IMR-90 (cell line): ENCODE measurements at regions not wholly inside any gene's neighbourhood (a gene's known extent, or its start where the extent isn't known, plus 50 kb on each side); places are given as distances from the start of the nearest gene placed in this dataset.

ENCODE experiments used
- ATAC-seq: fragments of 200-7000 bp; cut with Tn5 transposase; 2 replicates; pipeline ENCODE4 v1.9.1; 2020; ENCODE audit warnings: low read depth, mild to moderate bottlenecking, moderate library complexity
- BruUV-seq: library from RNA; stranded (reverse); fragments of 400-500 nt; replicated peaks from 2 replicates; lab custom pipeline; 2021; lab: Mats Ljungman, UMichigan
- CTCF ChIA-PET: fragments of 300-600 bp; formaldehyde crosslinking; extraction: SDS; loops from one replicate; lab custom pipeline; 2021; ENCODE audit warnings: antibody characterized with exemption; lab: Yijun Ruan, JAX
- POLR2A ChIA-PET: fragments of 300-600 bp; sonication (Branson Sonifier 250); formaldehyde crosslinking; loops from one replicate; lab custom pipeline; 2022; ENCODE audit warnings: antibody characterized with exemption; ENCODE audit not compliant: unreplicated experiment; lab: Charles Lee
- DNase-seq: peaks from one replicate; pipeline ENCODE4 v3.0.0; 2013
- H2AFZ ChIP-seq: replicated peaks from 2 replicates; pipeline ENCODE3; 2013; ENCODE audit warnings: low read length, mild to moderate bottlenecking; ENCODE audit not compliant: poor library complexity
- H2AK5ac ChIP-seq: 2 replicates; pipeline ENCODE4 v1.6.1; 2013; ENCODE audit warnings: low read depth, low read length, inconsistent platforms
- H2AK9ac ChIP-seq: replicated peaks from 2 replicates; pipeline ENCODE3; 2013; ENCODE audit warnings: mild to moderate bottlenecking, low read depth, low read length, moderate library complexity; ENCODE audit not compliant: poor library complexity
- H2BK120ac ChIP-seq: 2 replicates; pipeline ENCODE4 v1.6.1; 2013; ENCODE audit warnings: low read depth, low read length, inconsistent platforms
- H2BK15ac ChIP-seq: 3 replicates; pipeline ENCODE4 v1.6.1; 2013; ENCODE audit warnings: low read depth, low read length, inconsistent platforms
- H2BK20ac ChIP-seq: 2 replicates; pipeline ENCODE4 v1.6.1; 2013; ENCODE audit warnings: low read depth, mild to moderate bottlenecking, inconsistent platforms, low read length, moderate library complexity
- H2BK5ac ChIP-seq: 2 replicates; pipeline ENCODE4 v1.6.1; 2013; ENCODE audit warnings: mild to moderate bottlenecking, low read depth, low read length, inconsistent platforms; ENCODE audit not compliant: poor library complexity, severe bottlenecking
- H3K14ac ChIP-seq: replicated peaks from 2 replicates; pipeline ENCODE4 v1.6.1; 2013; ENCODE audit warnings: low read depth, low read length, inconsistent platforms
- H3K18ac ChIP-seq: 2 replicates; pipeline ENCODE4 v1.6.1; 2013; ENCODE audit warnings: low read depth, low read length, control low read depth
- H3K23ac ChIP-seq: 2 replicates; pipeline ENCODE4 v1.6.1; 2013; ENCODE audit warnings: low read depth, low read length, inconsistent platforms
- H3K27ac ChIP-seq: 2 replicates; pipeline ENCODE4 v1.5.1; 2013; ENCODE audit warnings: mild to moderate bottlenecking, control low read depth, low read length; ENCODE audit not compliant: insufficient read depth
- H3K27me3 ChIP-seq: 2 replicates; pipeline ENCODE4 v1.6.1; 2013; ENCODE audit warnings: low read length; ENCODE audit not compliant: control insufficient read depth, insufficient read depth
- H3K36me3 ChIP-seq: 2 replicates; pipeline ENCODE4 v1.6.1; 2013; ENCODE audit warnings: low read length, mixed read lengths; ENCODE audit not compliant: control insufficient read depth, insufficient read depth
- H3K4ac ChIP-seq: 2 replicates; pipeline ENCODE4 v1.6.1; 2013; ENCODE audit warnings: low read depth, low read length, inconsistent platforms
- H3K4me1 ChIP-seq: 2 replicates; pipeline ENCODE4 v1.6.1; 2013; ENCODE audit warnings: low read length, mixed read lengths; ENCODE audit not compliant: control insufficient read depth, insufficient read depth
- H3K4me2 ChIP-seq: 2 replicates; pipeline ENCODE4 v1.6.1; 2013; ENCODE audit warnings: low read depth, mild to moderate bottlenecking, control low read depth, low read length, moderate library complexity
- H3K4me3 ChIP-seq: 2 replicates; pipeline ENCODE4 v1.5.1; 2013; ENCODE audit warnings: low read depth, mild to moderate bottlenecking, control low read depth, low read length, moderate library complexity; ENCODE audit not compliant: insufficient read depth
- H3K56ac ChIP-seq: 2 replicates; pipeline ENCODE4 v1.6.1; 2013; ENCODE audit warnings: low read length, inconsistent platforms; ENCODE audit not compliant: insufficient read depth; ENCODE audit errors: extremely low read depth
- H3K79me1 ChIP-seq, 2 experiments: 2 replicates each; pipeline ENCODE4 v1.6.1; 2013; ENCODE audit warnings: low read length in 2 of 2, inconsistent platforms in 1 of 2, low read depth in 1 of 2
- H3K9ac ChIP-seq: 2 replicates; pipeline ENCODE4 v1.6.1; 2013; ENCODE audit warnings: low read depth, low read length, control low read depth
- H3K9me1 ChIP-seq: 2 replicates; pipeline ENCODE4 v1.6.1; 2013; ENCODE audit warnings: low read length, inconsistent platforms; ENCODE audit not compliant: insufficient read depth
- H3K9me3 ChIP-seq: 2 replicates; pipeline ENCODE4 v1.6.1; 2013; ENCODE audit warnings: low read length; ENCODE audit not compliant: control insufficient read depth, insufficient read depth
- H4K20me1 ChIP-seq: 2 replicates; pipeline ENCODE4 v1.6.1; 2013; ENCODE audit warnings: low read length, inconsistent platforms; ENCODE audit not compliant: insufficient read depth
- H4K5ac ChIP-seq: 2 replicates; pipeline ENCODE4 v1.6.1; 2013; ENCODE audit warnings: mild to moderate bottlenecking, low read depth, low read length, control low read depth
- H4K8ac ChIP-seq, 2 experiments: 2 replicates each; pipeline ENCODE4 v1.6.1; 2013; ENCODE audit warnings: low read depth in 2 of 2, low read length in 2 of 2, control low read depth in 1 of 2, inconsistent platforms in 1 of 2
- H4K91ac ChIP-seq: 2 replicates; pipeline ENCODE4 v1.6.1; 2013; ENCODE audit warnings: low read depth, low read length, inconsistent platforms; ENCODE audit not compliant: insufficient read depth
- BHLHE40 ChIP-seq: fragments of 150-350 bp; IDR thresholded peaks from 2 replicates; pipeline ENCODE4 v1.6.1; 2016; ENCODE audit warnings: mild to moderate bottlenecking, low read depth, low read length
- CEBPB ChIP-seq: IDR thresholded peaks from 2 replicates; pipeline ENCODE4 v1.6.1; 2012; ENCODE audit warnings: low read depth, low read length, improper control_type of control experiment
- CHD1 ChIP-seq: IDR thresholded peaks from 2 replicates; pipeline ENCODE4 v1.6.1; 2012; ENCODE audit warnings: low read depth, low read length, improper control_type of control experiment
- FOS ChIP-seq: fragments of 150-350 bp; IDR thresholded peaks from 2 replicates; pipeline ENCODE4 v1.6.1; 2016; ENCODE audit warnings: low read depth, low read length
- MAZ ChIP-seq: IDR thresholded peaks from 2 replicates; pipeline ENCODE4 v1.6.1; 2012; ENCODE audit warnings: low read depth, mild to moderate bottlenecking, low read length, improper control_type of control experiment, moderate library complexity, borderline replicate concordance
- NFE2L2 ChIP-seq: fragments of 150-350 bp; IDR thresholded peaks from 2 replicates; pipeline ENCODE4 v1.6.1; 2016; ENCODE audit warnings: low read depth, mild to moderate bottlenecking, low read length
- POLR2A ChIP-seq: IDR thresholded peaks from 2 replicates; pipeline ENCODE4 v1.6.1; 2012; ENCODE audit warnings: mild to moderate bottlenecking, low read depth, low read length
- RAD21 ChIP-seq: IDR thresholded peaks from 2 replicates; pipeline ENCODE4 v1.6.1; 2012; ENCODE audit warnings: low read length, improper control_type of control experiment
- RCOR1 ChIP-seq: IDR thresholded peaks from 2 replicates; pipeline ENCODE4 v1.6.1; 2012; ENCODE audit warnings: mild to moderate bottlenecking, low read length, improper control_type of control experiment; ENCODE audit not compliant: insufficient replicate concordance
- dilution Hi-C: fragments of 300-500 bp; cut with HindIII; formaldehyde crosslinking; loops from one replicate; pipeline ENCODE4 v1.14.3; 2018; ENCODE audit warnings: low sequenced_read_pairs; ENCODE audit not compliant: unreplicated experiment
- in situ Hi-C: fragments of 300-500 bp; cut with MboI; formaldehyde crosslinking; loops from 3 replicates; pipeline ENCODE4 v1.14.3; 2019; ENCODE audit warnings: low sequenced_read_pairs, inconsistent platforms, mixed read lengths
- intact Hi-C: fragments of 100-400 bp; cut with micrococcal nuclease; formaldehyde crosslinking; loops from 2 replicates; pipeline ENCODE4 v1.10.0; 2022

DNA sequence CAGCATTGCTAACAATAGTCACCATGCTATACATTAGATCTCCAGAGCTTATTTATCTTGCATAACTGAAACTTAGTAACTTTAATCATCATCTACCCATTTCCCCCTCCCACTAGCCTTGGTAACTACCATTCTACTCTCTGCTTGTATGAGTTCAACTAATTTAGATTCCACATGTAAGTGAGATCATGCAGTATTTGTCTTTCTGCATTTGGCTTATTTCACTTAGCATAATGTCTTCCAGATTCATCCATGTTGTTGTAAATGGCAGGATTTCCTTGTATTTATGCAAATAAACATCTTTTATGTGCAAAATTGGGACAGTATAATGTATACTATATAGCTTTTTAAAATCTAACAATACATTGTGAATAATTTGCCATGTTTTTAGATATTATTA lies 66.0 kb upstream of the ZBED5 start:
- Histone ChIP-seq H3K23ac (no peak overlapping the region), H4K8ac (no peak overlapping the region), H3K9ac (no peak overlapping the region), H2BK15ac (no peak overlapping the region), H2BK5ac (no peak overlapping the region), H2AK5ac (no peak overlapping the region), H3K4me3 (no peak overlapping the region), H4K5ac (no peak overlapping the region), H3K56ac (no peak overlapping the region), H2AFZ (no peak overlapping the region), H3K27me3 (no peaks in the 10 kb centered on the region), H3K9me3 (no peaks in the 10 kb centered on the region), H3K4me1 (peaks cover 10% of the 10 kb centered on the region), H2BK120ac (no peak overlapping the region), H3K18ac (no peak overlapping the region), H3K14ac (no peak overlapping the region), H4K20me1 (no peaks in the 10 kb centered on the region), H4K91ac (no peak overlapping the region), H2AK9ac (no peak overlapping the region), H3K79me1 (no peaks in the 10 kb centered on the region; a peak in 1 of 4 replicates), H3K27ac (no peak overlapping the region), H3K9me1 (peaks cover 16% of the 10 kb centered on the region), H3K36me3 (no peaks in the 10 kb centered on the region), H3K4me2 (no peak overlapping the region), H3K4ac (no peak overlapping the region), H2BK20ac (no peak overlapping the region)
- dilution Hi-C loops (no loop called here), in situ Hi-C loops (no loop called here), intact Hi-C loops (no loop called here)
- ChIA-PET POLR2A (interaction anchor here (0.6 kb wide), 1 partner anchor 115 kb away, joined by 4 read pairs; the partner anchor contains the start of gene EIF4G2), CTCF (interaction anchor here (0.7 to 2.6 kb wide), 3 partner anchors 10 to 24 kb away, joined by 3 to 8 read pairs (median 3); no protein-coding TSS in a partner anchor)
- TF ChIP-seq BHLHE40 (no peak), CEBPB (no peak), FOS (no peak), MAZ (no peak), RAD21 (no peak), POLR2A (no peak), RCOR1 (no peak), NFE2L2 (no peak), CHD1 (no peak)
- no peak for DNase-seq
- no TSS peak for BruUV-seq
- ATAC-seq = no peak
